ENCODE measurements at regions not wholly inside any gene's neighbourhood (a gene's known extent, or its start where the extent isn't known, plus 50 kb on each side); places are given as distances from the start of the nearest gene placed in this dataset.

DNA sequence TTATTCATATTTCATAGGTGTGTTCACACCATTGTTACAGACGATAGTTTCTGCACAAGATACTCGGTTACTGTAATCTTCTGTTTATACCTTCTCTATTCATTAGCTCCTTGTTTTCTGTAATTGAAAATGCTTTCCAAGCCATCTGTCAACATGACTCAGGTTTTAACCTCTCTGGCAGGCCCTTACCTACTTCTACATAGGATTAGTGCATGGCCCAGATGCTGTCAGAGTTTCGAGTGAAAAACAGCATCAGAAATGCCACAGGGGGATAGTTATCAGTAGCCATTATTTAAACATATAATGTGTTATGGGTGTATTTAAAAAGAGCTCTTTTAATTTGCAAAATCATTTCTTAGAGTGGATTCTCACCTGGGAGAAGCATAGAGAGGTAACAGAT, 596.4 kb downstream of the FBXO15 start:
- H3K36me3 Mint-ChIP-seq: no peaks in the 10 kb centered on the region
- no peak overlapping the region for H3K27ac Mint-ChIP-seq
- H3K4me2 ChIP-seq (replicated peaks; ENCODE audit: extremely low read depth, low read length, poor library complexity, severe bottlenecking): no peak overlapping the region
- H3K9ac ChIP-seq (ENCODE audit: insufficient read depth, low read length, poor library complexity, severe bottlenecking): no peak overlapping the region
- no peaks in the 10 kb centered on the region for H3K36me3 ChIP-seq (replicated peaks in 1 of 2; ENCODE audit: control insufficient read depth in 1 of 2, insufficient read depth in 2 of 2, low read length in 2 of 2)
- no peaks in the 10 kb centered on the region for H4K20me1 ChIP-seq (ENCODE audit: insufficient read depth, low read length)
- no peak for DNase-seq
- H3K27ac ChIP-seq (ENCODE audit: low read depth in 1 of 2, low read length in 2 of 2): no peak overlapping the region
- no peaks in the 10 kb centered on the region for H3K4me1 ChIP-seq (ENCODE audit: control insufficient read depth in 1 of 2, insufficient read depth in 2 of 2, low read length in 2 of 2)
- TF ChIP-seq, protein P1, sequence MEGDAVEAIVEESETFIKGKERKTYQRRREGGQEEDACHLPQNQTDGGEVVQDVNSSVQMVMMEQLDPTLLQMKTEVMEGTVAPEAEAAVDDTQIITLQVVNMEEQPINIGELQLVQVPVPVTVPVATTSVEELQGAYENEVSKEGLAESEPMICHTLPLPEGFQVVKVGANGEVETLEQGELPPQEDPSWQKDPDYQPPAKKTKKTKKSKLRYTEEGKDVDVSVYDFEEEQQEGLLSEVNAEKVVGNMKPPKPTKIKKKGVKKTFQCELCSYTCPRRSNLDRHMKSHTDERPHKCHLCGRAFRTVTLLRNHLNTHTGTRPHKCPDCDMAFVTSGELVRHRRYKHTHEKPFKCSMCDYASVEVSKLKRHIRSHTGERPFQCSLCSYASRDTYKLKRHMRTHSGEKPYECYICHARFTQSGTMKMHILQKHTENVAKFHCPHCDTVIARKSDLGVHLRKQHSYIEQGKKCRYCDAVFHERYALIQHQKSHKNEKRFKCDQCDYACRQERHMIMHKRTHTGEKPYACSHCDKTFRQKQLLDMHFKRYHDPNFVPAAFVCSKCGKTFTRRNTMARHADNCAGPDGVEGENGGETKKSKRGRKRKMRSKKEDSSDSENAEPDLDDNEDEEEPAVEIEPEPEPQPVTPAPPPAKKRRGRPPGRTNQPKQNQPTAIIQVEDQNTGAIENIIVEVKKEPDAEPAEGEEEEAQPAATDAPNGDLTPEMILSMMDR (IDR thresholded peaks at IDR 0.05): no peak
- no peak overlapping the region for H3K4me3 ChIP-seq (replicated peaks in 1 of 3; ENCODE audit: low read depth in 2 of 3, low read length in 3 of 3)
- no peaks in the 10 kb centered on the region for H3K79me2 ChIP-seq (ENCODE audit: insufficient read depth, low read length)
- WGBS (ENCODE audit: insufficient coverage): no CpG with 5 or more reads among the region's 3 CpGs
- no peaks in the 10 kb centered on the region for H3K4me1 Mint-ChIP-seq
- H3K4me3 Mint-ChIP-seq: no peak overlapping the region
- H3K27me3 Mint-ChIP-seq (ENCODE audit: low read depth in 3 of 3): peaks cover 0 to 2% (median 0%) of the 10 kb centered on the region in 3 donors
- no peak overlapping the region for H2AFZ ChIP-seq (ENCODE audit: insufficient read depth, low read depth, low read length, poor library complexity, severe bottlenecking)
- H3K9me3 Mint-ChIP-seq: peaks cover 0 to 3% (median 1%) of the 10 kb centered on the region in 7 donors
- intact Hi-C loops (cut with micrococcal nuclease): no loop called here
- H3K27me3 ChIP-seq (ENCODE audit: control insufficient read depth in 2 of 2, insufficient read depth in 2 of 2, low read length in 2 of 2): no peaks in the 10 kb centered on the region
- H3K9me3 ChIP-seq (replicated peaks in 1 of 2; ENCODE audit: control insufficient read depth in 1 of 2, insufficient read depth in 1 of 2, low read length in 2 of 2): no peaks in the 10 kb centered on the region

DNA sequence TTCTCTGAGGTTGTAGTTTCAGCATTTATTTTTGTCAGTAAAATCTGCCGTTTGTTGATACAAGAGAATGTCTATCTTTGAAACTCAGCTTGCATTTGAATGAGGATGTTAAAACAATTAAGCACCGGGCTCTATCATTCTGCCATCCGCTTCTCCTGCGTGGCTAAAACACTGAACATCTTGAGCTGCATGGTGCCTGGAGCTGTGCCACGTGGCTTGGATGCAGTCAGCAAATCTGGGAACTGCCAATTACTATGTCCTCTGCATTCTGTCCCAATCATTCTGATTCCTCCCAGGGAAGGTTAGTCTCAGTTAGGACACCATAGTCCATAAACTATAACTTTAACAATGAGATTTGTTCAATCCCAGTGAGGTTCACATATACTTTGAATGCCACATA, 598.4 kb downstream of the FBXO15 start:
- Histone ChIP-seq H3K9me3 (replicated peaks in 1 of 2; ENCODE audit: control insufficient read depth in 1 of 2, insufficient read depth in 1 of 2, low read length in 2 of 2) (no peaks in the 10 kb centered on the region), H3K79me2 (ENCODE audit: insufficient read depth, low read length) (no peaks in the 10 kb centered on the region), H3K27ac (ENCODE audit: low read depth in 1 of 2, low read length in 2 of 2) (no peak overlapping the region), H2AFZ (ENCODE audit: insufficient read depth, low read depth, low read length, poor library complexity, severe bottlenecking) (no peak overlapping the region), H3K4me1 (ENCODE audit: control insufficient read depth in 1 of 2, insufficient read depth in 2 of 2, low read length in 2 of 2) (no peaks in the 10 kb centered on the region), H3K4me2 (replicated peaks; ENCODE audit: extremely low read depth, low read length, poor library complexity, severe bottlenecking) (no peak overlapping the region), H4K20me1 (ENCODE audit: insufficient read depth, low read length) (no peaks in the 10 kb centered on the region), H3K36me3 (replicated peaks in 1 of 2; ENCODE audit: control insufficient read depth in 1 of 2, insufficient read depth in 2 of 2, low read length in 2 of 2) (no peaks in the 10 kb centered on the region), H3K4me3 (replicated peaks in 1 of 3; ENCODE audit: low read depth in 2 of 3, low read length in 3 of 3) (no peak overlapping the region), H3K9ac (ENCODE audit: insufficient read depth, low read length, poor library complexity, severe bottlenecking) (no peak overlapping the region), H3K27me3 (ENCODE audit: control insufficient read depth in 2 of 2, insufficient read depth in 2 of 2, low read length in 2 of 2) (no peaks in the 10 kb centered on the region)
- H3K27me3 Mint-ChIP-seq (ENCODE audit: low read depth in 3 of 3): peaks cover 0 to 2% (median 0%) of the 10 kb centered on the region in 3 donors
- 89% methylated on average over 3 of the region's 5 CpGs for WGBS (ENCODE audit: insufficient coverage)
- no peak overlapping the region for H3K27ac Mint-ChIP-seq
- no peak for DNase-seq
- H3K9me3 Mint-ChIP-seq: peaks cover 0 to 3% (median 0%) of the 10 kb centered on the region in 7 donors
- no peak overlapping the region for H3K4me3 Mint-ChIP-seq
- H3K36me3 Mint-ChIP-seq: no peaks in the 10 kb centered on the region
- TF ChIP-seq, protein P1 (IDR thresholded peaks at IDR 0.05): no peak
- intact Hi-C loops (cut with micrococcal nuclease): no loop called here
- no peaks in the 10 kb centered on the region for H3K4me1 Mint-ChIP-seq

Data from CD14-positive monocyte (primary cell).